Endothelial cell (in vitro differentiated cells): ENCODE measurements at regions not wholly inside any gene's neighbourhood (a gene's known extent, or its start where the extent isn't known, plus 50 kb on each side); places are given as distances from the start of the nearest gene placed in this dataset.

Experiments used
- DNase-seq: peaks from one replicate; pipeline ENCODE4 v3.0.0; 2021; ENCODE audit warnings: low spot score
- H3K27ac Mint-ChIP-seq: one replicate; pipeline ENCODE4 v1.8.0; 2021; ENCODE audit warnings: mixed read lengths, inconsistent platforms; ENCODE audit not compliant: unreplicated experiment
- H3K27me3 Mint-ChIP-seq: one replicate; pipeline ENCODE4 v1.8.0; 2021; ENCODE audit warnings: mild to moderate bottlenecking, moderate library complexity, mixed read lengths, inconsistent platforms; ENCODE audit not compliant: unreplicated experiment
- H3K36me3 Mint-ChIP-seq: one replicate; pipeline ENCODE4 v1.8.0; 2021; ENCODE audit warnings: mild to moderate bottlenecking, low read depth, mixed read lengths, inconsistent platforms; ENCODE audit not compliant: unreplicated experiment
- H3K4me1 Mint-ChIP-seq: one replicate; pipeline ENCODE4 v1.8.0; 2021; ENCODE audit warnings: mild to moderate bottlenecking, mixed read lengths, inconsistent platforms; ENCODE audit not compliant: unreplicated experiment
- H3K4me3 Mint-ChIP-seq: one replicate; pipeline ENCODE4 v1.8.0; 2021; ENCODE audit warnings: mild to moderate bottlenecking, mixed read lengths, inconsistent platforms; ENCODE audit not compliant: unreplicated experiment
- H3K9me3 Mint-ChIP-seq: one replicate; pipeline ENCODE4 v1.8.0; 2021; ENCODE audit warnings: mixed read lengths, inconsistent platforms; ENCODE audit not compliant: unreplicated experiment
- TF ChIP-seq, protein P1 (sequence below): fragments of 200-600 bp; sonication (generic); IDR thresholded peaks from one replicate; pipeline ENCODE4 v1.5.0; 2021; ENCODE audit warnings: antibody characterized with exemption; ENCODE audit not compliant: unreplicated experiment

DNA sequence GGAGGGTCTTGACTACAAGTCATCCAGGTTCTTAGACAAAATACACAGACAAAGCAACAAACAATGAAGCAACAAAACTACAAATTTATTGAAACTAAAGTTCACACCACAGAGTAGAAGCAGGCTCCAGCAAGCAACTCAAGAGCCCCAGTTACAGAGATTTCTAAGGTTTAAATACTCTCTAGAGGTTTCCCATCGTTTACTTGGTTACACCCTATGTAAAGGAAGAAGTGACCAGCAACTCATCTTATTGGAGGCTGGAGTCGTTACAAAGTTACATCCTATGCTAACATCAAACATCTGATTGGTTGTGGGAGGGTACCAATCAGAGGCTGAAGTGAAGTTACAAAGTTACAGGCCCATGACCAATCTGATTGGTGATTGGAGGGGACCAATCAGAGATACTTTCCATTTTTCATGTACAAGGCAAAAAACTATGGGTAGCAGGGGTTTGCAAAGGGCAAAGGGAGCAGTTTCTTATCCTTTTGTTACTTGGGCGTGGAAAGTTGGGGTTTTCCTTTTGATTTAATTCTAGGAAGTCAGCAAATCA, 2292.6 kb upstream of the C9orf72 start:
- no peaks in the 10 kb centered on the region for H3K27me3 Mint-ChIP-seq
- TF ChIP-seq, protein P1, sequence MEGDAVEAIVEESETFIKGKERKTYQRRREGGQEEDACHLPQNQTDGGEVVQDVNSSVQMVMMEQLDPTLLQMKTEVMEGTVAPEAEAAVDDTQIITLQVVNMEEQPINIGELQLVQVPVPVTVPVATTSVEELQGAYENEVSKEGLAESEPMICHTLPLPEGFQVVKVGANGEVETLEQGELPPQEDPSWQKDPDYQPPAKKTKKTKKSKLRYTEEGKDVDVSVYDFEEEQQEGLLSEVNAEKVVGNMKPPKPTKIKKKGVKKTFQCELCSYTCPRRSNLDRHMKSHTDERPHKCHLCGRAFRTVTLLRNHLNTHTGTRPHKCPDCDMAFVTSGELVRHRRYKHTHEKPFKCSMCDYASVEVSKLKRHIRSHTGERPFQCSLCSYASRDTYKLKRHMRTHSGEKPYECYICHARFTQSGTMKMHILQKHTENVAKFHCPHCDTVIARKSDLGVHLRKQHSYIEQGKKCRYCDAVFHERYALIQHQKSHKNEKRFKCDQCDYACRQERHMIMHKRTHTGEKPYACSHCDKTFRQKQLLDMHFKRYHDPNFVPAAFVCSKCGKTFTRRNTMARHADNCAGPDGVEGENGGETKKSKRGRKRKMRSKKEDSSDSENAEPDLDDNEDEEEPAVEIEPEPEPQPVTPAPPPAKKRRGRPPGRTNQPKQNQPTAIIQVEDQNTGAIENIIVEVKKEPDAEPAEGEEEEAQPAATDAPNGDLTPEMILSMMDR: no peak
- H3K27ac Mint-ChIP-seq: no peak overlapping the region
- no peak overlapping the region for H3K4me3 Mint-ChIP-seq
- H3K9me3 Mint-ChIP-seq: no peaks in the 10 kb centered on the region
- DNase-seq: no peak
- H3K36me3 Mint-ChIP-seq: no peaks in the 10 kb centered on the region
- no peaks in the 10 kb centered on the region for H3K4me1 Mint-ChIP-seq

DNA sequence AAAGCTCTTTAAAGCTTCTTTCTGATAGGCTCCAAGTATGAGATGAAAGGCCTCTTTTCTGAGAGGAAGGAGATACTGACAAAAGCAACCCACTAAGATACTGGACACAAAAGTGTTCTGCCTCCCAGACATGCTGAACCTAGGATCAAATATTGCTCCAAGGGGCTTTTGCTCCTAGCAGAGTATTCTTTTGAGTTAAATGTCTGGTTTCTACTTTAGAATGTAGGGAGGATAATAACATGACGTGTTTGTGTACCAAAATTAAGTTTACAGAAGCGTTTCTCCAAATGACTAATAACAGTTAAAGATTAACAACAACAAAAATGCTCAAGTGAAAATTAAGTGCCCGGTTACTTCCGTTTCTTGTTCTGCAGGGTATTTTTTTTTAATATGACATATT, 2293.3 kb upstream of the C9orf72 start:
- Mint-ChIP-seq H3K27me3 (no peaks in the 10 kb centered on the region), H3K27ac (no peak overlapping the region), H3K36me3 (no peaks in the 10 kb centered on the region), H3K9me3 (no peaks in the 10 kb centered on the region), H3K4me3 (no peak overlapping the region), H3K4me1 (no peaks in the 10 kb centered on the region)
- DNase-seq: no peak
- TF ChIP-seq, protein P1: no peak

DNA sequence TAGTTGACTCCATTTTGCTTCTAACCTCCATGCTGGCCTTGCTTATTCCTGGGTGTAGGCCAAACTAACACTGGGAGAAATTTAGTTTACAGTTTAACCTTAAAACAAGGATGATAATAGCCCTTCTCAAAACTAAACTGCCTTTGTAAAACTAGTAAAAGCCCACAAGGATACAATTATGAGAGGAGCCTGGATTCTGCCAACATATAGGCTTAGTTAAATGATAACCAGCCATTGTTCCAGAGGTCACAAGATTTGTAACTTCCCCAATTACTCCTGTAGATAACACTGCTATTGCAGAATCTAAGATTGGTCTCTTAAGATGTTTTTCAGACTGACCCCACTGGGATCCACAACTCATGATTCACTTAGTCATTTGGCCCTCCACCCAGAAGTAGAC, 2300.3 kb upstream of the C9orf72 start:
- H3K36me3 Mint-ChIP-seq: no peaks in the 10 kb centered on the region
- H3K9me3 Mint-ChIP-seq: no peaks in the 10 kb centered on the region
- no peak overlapping the region for H3K27ac Mint-ChIP-seq

DNA sequence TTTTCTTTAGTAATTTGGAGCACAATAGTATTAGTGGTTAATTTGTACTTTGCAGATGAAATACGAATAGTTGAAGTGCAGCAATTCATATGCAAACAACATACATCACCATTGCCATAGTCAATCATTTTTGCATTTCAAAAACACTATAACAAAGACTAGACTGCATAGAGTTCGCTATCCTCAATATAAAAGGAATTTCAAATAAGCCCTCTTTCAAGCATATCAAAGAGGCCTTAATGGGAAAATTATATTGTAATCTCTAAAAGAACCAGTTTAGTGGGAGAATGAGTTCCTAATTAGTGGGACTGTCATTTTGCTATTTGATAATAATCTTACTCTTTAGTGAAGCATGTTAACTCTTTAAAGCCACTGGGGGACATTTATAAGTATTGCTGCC, 2302.3 kb upstream of the C9orf72 start:
- DNase-seq: no peak
- no peak overlapping the region for H3K27ac Mint-ChIP-seq
- H3K36me3 Mint-ChIP-seq: no peaks in the 10 kb centered on the region
- no peak overlapping the region for H3K4me3 Mint-ChIP-seq
- H3K27me3 Mint-ChIP-seq: no peaks in the 10 kb centered on the region
- TF ChIP-seq, protein P1: no peak
- no peaks in the 10 kb centered on the region for H3K4me1 Mint-ChIP-seq
- no peaks in the 10 kb centered on the region for H3K9me3 Mint-ChIP-seq

More for the DNA sequence above, 2300.3 kb upstream of the C9orf72 start:
- TF ChIP-seq, protein P1: no peak
- Mint-ChIP-seq H3K27me3 (no peaks in the 10 kb centered on the region), H3K4me1 (no peaks in the 10 kb centered on the region), H3K4me3 (no peak overlapping the region)
- DNase-seq: no peak

DNA sequence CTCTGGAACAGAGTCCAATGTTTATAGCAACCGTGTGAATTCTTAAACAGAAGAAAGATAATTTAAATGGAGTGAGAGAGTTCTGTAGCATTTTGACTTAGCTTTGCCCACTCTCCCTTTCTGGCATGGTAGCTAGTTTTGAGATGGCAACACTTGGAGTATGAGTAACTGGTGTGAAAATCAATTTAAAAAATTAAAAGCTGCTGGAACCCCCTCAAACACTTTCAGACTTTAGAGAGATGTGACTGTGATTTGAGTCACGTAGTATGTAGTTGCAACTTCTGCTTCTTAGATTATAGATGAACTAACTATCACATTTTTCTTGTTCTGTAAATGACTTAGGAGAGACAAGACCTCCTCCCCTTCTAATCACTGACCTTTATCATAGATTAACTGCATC, 2309.5 kb upstream of the C9orf72 start:
- Mint-ChIP-seq H3K27ac (no peak overlapping the region), H3K36me3 (no peaks in the 10 kb centered on the region), H3K27me3 (no peaks in the 10 kb centered on the region), H3K9me3 (no peaks in the 10 kb centered on the region), H3K4me1 (peaks cover 8% of the 10 kb centered on the region), H3K4me3 (no peak overlapping the region)
- TF ChIP-seq, protein P1: no peak
- no peak for DNase-seq
